Fibroblast of villous mesenchyme (primary cell): ENCODE measurements at regions not wholly inside any gene's neighbourhood (a gene's known extent, or its start where the extent isn't known, plus 50 kb on each side); places are given as distances from the start of the nearest gene placed in this dataset.
"Not testable (repeated sequence)": the region's sequence is repeated elsewhere in the genome, so short reads cannot be mapped to it uniquely, and the experiment has no call there.

ENCODE experiments used
- DNase-seq: peaks from one replicate; pipeline ENCODE4 v3.0.0-alpha.2; 2010; ENCODE audit warnings: low read depth
- H3K4me3 ChIP-seq: 2 replicates; pipeline ENCODE4 v1.5.1; 2011; ENCODE audit warnings: low read depth, mild to moderate bottlenecking, low read length
- TF ChIP-seq, protein P1 (sequence below): IDR thresholded peaks from 2 replicates; pipeline ENCODE4 v1.5.1; 2012; ENCODE audit warnings: low read depth, mild to moderate bottlenecking, low read length; ENCODE audit not compliant: insufficient read depth

DNA sequence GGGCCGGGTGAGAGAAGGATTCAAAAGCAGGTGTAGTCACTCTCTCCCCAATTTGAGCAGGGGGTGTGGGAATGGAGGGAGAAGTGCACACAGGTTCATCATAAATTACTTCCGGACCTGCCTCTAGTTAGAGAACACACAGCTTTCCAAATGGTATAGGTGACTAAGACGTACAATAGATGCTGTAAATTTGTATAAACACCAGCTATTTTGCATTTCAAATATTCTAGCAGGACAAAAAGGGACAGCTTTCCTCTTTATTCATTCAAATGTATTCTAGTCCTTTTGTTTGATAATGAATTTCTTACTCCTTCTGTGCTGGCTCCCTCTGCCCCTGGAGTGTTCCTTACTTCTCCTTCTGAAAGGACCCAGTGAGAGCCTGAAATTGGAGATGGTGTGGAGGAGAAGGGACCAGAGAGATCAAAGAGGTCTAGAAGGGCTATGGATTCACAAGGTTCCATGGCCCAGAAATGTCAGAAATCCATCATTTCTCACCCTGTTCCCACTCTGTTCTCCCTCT lies 53.2 kb upstream of the SH3BP4 start:
- TF ChIP-seq, protein P1, sequence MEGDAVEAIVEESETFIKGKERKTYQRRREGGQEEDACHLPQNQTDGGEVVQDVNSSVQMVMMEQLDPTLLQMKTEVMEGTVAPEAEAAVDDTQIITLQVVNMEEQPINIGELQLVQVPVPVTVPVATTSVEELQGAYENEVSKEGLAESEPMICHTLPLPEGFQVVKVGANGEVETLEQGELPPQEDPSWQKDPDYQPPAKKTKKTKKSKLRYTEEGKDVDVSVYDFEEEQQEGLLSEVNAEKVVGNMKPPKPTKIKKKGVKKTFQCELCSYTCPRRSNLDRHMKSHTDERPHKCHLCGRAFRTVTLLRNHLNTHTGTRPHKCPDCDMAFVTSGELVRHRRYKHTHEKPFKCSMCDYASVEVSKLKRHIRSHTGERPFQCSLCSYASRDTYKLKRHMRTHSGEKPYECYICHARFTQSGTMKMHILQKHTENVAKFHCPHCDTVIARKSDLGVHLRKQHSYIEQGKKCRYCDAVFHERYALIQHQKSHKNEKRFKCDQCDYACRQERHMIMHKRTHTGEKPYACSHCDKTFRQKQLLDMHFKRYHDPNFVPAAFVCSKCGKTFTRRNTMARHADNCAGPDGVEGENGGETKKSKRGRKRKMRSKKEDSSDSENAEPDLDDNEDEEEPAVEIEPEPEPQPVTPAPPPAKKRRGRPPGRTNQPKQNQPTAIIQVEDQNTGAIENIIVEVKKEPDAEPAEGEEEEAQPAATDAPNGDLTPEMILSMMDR = no peak
- no peak overlapping the region for H3K4me3 ChIP-seq
- no peak for DNase-seq

- not testable (repeated sequence) for DNase-seq
- peak overlapping the region; percentile 34 for H3K4me3 ChIP-seq
These were observed 63.4 kb upstream of the SH3BP4 start for GRCh38 chr2:234888442-234888841.

DNA sequence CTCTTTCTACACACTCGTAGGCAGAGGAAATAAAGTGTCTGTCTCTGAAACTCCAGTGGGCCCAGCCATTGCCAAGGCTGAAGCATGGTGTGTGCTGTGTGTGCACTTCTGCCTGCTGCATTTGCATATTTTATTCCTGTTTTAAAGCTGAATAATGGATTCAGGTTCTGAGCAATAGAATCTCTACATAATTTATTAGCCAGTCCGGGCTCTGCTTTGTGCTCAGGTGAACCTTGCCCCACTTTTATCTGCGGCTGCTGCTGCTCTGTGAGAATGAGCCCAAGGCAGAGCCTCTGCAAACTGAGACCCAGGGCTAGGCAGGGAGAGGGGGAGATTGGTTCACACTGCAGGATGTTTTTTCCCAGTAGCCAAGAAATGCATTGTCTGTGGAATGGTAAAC lies 64.6 kb upstream of the SH3BP4 start:
- H3K4me3 ChIP-seq = no peak overlapping the region
- TF ChIP-seq, protein P1 = no peak
- no peak for DNase-seq

GRCh38 chr2:234885886-234886285 lies 65.9 kb upstream of the SH3BP4 start:
- TF ChIP-seq, protein P1 = no peak
- DNase-seq = peak; percentile 48
- no peak overlapping the region for H3K4me3 ChIP-seq

DNA sequence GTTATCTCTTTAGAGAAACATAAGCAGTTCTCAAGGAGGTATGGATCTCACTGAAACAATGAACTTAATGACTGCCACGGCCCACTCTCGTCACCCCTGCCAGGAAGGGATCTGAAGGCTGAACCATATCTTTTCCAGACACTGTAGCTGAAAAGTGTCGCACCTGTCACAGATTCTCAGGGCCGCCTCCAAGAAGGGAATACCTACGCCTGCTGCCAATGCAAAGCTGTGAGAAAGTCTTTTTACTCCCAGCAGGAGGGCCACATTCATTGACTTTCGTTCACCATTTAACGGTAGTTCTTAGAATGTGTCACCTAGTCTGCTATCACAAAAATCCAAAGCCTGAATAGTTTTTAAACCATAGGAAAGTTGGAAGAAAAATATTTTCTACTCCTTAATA lies 66.7 kb upstream of the SH3BP4 start:
- TF ChIP-seq, protein P1 = no peak
- H3K4me3 ChIP-seq = no peak overlapping the region
- DNase-seq = no peak

DNA sequence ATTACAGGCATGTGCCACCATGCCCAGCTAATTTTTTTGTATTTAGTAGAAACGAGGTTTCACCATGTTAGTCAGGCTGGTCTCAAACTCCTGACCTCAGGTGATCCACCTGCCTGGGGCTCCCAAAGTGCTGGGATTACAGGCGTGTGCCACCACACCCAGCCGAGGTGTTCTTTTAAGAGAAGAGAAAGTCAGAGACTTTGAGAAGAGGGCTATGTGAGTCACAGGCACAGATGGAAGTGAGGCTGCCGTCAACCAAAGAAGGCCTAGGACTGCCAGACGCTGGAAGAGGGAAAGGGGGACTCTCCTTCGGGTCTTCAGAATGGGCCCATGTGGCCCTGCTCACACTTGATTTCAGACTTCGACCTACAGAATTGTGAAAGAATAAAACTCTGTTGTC lies 67.2 kb upstream of the SH3BP4 start:
- TF ChIP-seq, protein P1 = no peak
- no peak overlapping the region for H3K4me3 ChIP-seq
- DNase-seq = no peak

DNA sequence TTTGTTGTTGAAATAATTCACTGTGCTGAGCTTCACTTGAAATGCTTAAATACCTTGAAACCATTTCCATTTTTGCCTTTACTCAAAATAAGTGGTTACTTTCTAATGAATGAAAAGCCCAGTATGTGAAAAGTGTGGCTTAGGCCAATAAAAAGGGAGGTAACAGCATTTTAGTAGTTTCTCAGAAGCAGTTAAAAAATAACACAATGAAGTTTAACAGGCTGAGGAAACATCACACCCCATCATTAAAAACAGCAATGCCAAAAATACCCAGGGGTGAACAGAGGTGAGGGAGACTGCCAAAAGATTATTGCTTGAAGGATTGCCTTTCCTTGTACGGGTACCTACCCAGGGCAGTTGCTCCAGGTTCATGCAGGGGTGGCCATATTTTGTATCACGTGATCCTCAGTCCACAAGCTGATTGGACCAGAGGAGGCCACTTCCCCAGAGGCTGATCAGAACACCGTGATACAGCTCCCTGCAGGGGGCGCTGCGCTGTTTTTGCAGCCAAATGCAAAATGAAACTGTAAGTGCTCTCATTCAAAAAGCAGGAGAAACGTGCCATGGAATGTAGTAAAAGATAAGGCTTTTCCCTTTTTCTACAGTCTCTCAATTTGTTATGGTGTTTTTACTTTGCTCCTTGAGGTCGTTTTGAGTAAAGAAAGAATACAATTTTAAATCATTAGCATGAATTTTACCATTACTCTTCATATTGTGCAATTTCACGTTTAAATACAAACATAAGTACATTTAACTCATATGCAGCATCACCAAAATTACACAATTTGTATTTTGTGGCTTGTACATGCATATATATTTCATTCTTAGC lies 70.2 kb upstream of the SH3BP4 start:
- H3K4me3 ChIP-seq = peak overlapping the region; percentile 19
- peak; percentile 97 for DNase-seq
- TF ChIP-seq, protein P1 = peak; percentile 93
